Loucy (cell line): ENCODE measurements at regions not wholly inside any gene's neighbourhood (a gene's known extent, or its start where the extent isn't known, plus 50 kb on each side); places are given as distances from the start of the nearest gene placed in this dataset.

ENCODE experiments used
- H2AFZ ChIP-seq: fragments of 200-600 bp; sonication (generic); 2 replicates; pipeline ENCODE4 v1.6.0; 2016; ENCODE audit warnings: antibody characterized with exemption, mild to moderate bottlenecking, low read length, moderate library complexity
- H3F3A ChIP-seq: fragments of 200-600 bp; 2 replicates; pipeline ENCODE4 v1.6.0; 2016; ENCODE audit warnings: antibody characterized with exemption, low read depth, mild to moderate bottlenecking
- H3K27me3 ChIP-seq: fragments of 200-600 bp; sonication (generic); 2 replicates; pipeline ENCODE4 v1.6.1; 2014; ENCODE audit warnings: low read length, mild to moderate bottlenecking; ENCODE audit not compliant: insufficient read depth, poor library complexity, severe bottlenecking
- H3K36me3 ChIP-seq: fragments of 200-600 bp; sonication (generic); 2 replicates; pipeline ENCODE4 v1.6.1; 2016; ENCODE audit warnings: low read length; ENCODE audit not compliant: insufficient read depth
- H3K4me1 ChIP-seq: fragments of 200-600 bp; sonication (generic); 2 replicates; pipeline ENCODE4 v1.5.1; 2014; ENCODE audit warnings: low read length, mild to moderate bottlenecking; ENCODE audit not compliant: insufficient read depth, poor library complexity, severe bottlenecking
- H3K4me2 ChIP-seq: fragments of 200-600 bp; sonication (generic); 2 replicates; pipeline ENCODE4 v1.6.0; 2014; ENCODE audit warnings: antibody characterized with exemption, low read length, low read depth, mild to moderate bottlenecking; ENCODE audit not compliant: poor library complexity, severe bottlenecking
- H3K4me3 ChIP-seq: fragments of 200-600 bp; sonication (generic); 2 replicates; pipeline ENCODE4 v1.5.1; 2014; ENCODE audit warnings: low read length, mild to moderate bottlenecking, mixed read lengths; ENCODE audit not compliant: poor library complexity, severe bottlenecking
- H3K79me2 ChIP-seq: fragments of 200-600 bp; sonication (generic); 2 replicates; pipeline ENCODE4 v1.6.1; 2014; ENCODE audit warnings: low read length; ENCODE audit not compliant: insufficient read depth
- H3K9ac ChIP-seq: fragments of 200-600 bp; sonication (generic); 2 replicates; pipeline ENCODE4 v1.6.0; 2014; ENCODE audit warnings: mild to moderate bottlenecking, low read depth, low read length, moderate library complexity; ENCODE audit not compliant: poor library complexity, severe bottlenecking
- H3K9me2 ChIP-seq: fragments of 200-600 bp; sonication (generic); replicated peaks from 2 replicates; pipeline ENCODE4 v1.6.1; 2016; ENCODE audit warnings: low read depth, low read length, mixed read lengths
- H3K9me3 ChIP-seq: fragments of 200-600 bp; sonication (generic); 2 replicates; pipeline ENCODE4 v1.6.1; 2014; ENCODE audit warnings: mild to moderate bottlenecking, antibody characterized with exemption, low read length, low read depth; ENCODE audit not compliant: insufficient read depth
- H4K20me1 ChIP-seq: fragments of 200-600 bp; sonication (generic); 2 replicates; pipeline ENCODE4 v1.6.0; 2014; ENCODE audit warnings: antibody characterized with exemption, low read length, mild to moderate bottlenecking; ENCODE audit not compliant: insufficient read depth, poor library complexity, severe bottlenecking
- EZH2phosphoT487 ChIP-seq: fragments of 200-600 bp; IDR thresholded peaks from 2 replicates; pipeline ENCODE4 v1.6.1; 2018; ENCODE audit warnings: antibody characterized with exemption, mild to moderate bottlenecking, moderate library complexity, borderline replicate concordance
- TF ChIP-seq, protein P1 (sequence below): fragments of 200-600 bp; sonication (generic); conservative IDR thresholded peaks from 2 replicates; pipeline ENCODE4 v1.5.1; 2014; ENCODE audit warnings: mild to moderate bottlenecking, antibody characterized with exemption, low read length

DNA sequence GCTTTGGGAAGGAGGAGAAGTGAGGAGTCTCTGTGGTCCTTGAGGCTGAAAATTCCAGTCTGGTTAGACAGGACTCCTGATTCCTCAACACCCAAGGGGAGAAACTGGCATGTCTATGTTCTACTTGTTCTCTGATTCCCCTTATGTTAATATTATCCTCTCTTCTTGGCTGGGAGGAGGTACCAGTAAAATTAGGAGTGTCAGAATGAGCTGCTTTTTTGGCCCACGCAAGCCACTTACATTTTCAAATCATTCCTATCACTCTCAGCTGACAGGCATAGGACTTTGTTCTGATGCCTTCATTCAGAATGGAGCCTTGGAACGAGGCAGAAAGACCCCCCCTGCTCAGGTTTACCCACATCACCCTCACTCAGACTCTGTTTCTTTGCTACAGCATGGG lies 1077.2 kb downstream of the BCL11B start:
- Histone ChIP-seq H3K36me3 (no peaks in the 10 kb centered on the region), H3K27me3 (no peaks in the 10 kb centered on the region), H3K4me3 (no peak overlapping the region), H3K4me1 (peaks cover 49% of the 10 kb centered on the region), H3K9me3 (no peaks in the 10 kb centered on the region), H3K9ac (no peak overlapping the region), H3K9me2 (no peaks in the 10 kb centered on the region), H3K4me2 (no peak overlapping the region), H3K79me2 (no peaks in the 10 kb centered on the region), H2AFZ (no peak overlapping the region), H4K20me1 (no peaks in the 10 kb centered on the region), H3F3A (no peaks in the 10 kb centered on the region)
- TF ChIP-seq EZH2phosphoT487 = no peak
- TF ChIP-seq, protein P1, sequence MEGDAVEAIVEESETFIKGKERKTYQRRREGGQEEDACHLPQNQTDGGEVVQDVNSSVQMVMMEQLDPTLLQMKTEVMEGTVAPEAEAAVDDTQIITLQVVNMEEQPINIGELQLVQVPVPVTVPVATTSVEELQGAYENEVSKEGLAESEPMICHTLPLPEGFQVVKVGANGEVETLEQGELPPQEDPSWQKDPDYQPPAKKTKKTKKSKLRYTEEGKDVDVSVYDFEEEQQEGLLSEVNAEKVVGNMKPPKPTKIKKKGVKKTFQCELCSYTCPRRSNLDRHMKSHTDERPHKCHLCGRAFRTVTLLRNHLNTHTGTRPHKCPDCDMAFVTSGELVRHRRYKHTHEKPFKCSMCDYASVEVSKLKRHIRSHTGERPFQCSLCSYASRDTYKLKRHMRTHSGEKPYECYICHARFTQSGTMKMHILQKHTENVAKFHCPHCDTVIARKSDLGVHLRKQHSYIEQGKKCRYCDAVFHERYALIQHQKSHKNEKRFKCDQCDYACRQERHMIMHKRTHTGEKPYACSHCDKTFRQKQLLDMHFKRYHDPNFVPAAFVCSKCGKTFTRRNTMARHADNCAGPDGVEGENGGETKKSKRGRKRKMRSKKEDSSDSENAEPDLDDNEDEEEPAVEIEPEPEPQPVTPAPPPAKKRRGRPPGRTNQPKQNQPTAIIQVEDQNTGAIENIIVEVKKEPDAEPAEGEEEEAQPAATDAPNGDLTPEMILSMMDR = no peak

DNA sequence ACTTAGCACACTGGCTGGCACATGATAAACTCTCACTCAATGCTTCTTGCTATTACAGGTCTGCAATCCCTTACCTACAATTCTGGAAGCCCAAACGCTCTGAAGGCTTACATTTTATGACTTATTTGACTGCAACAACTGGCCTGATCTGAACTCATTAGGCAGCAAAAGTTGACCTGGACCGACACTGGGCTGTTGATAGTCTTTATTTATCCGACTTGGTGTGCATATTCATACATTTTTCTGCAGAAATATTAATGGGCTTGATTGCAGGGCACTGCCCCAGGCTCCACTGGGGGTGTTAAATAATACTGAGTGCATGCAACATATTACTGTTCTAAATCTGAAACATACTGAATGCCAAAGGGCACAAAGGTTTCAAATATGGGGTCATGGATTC lies 1076.7 kb downstream of the BCL11B start:
- Histone ChIP-seq H3F3A (no peaks in the 10 kb centered on the region), H3K4me3 (no peak overlapping the region), H3K9me2 (no peaks in the 10 kb centered on the region), H3K36me3 (no peaks in the 10 kb centered on the region), H3K27me3 (no peaks in the 10 kb centered on the region), H3K9ac (no peak overlapping the region), H2AFZ (no peak overlapping the region), H3K79me2 (no peaks in the 10 kb centered on the region), H3K4me1 (peaks cover 50% of the 10 kb centered on the region), H4K20me1 (no peaks in the 10 kb centered on the region), H3K9me3 (no peaks in the 10 kb centered on the region), H3K4me2 (no peak overlapping the region)
- no peak for TF ChIP-seq EZH2phosphoT487
- TF ChIP-seq, protein P1 = no peak

DNA sequence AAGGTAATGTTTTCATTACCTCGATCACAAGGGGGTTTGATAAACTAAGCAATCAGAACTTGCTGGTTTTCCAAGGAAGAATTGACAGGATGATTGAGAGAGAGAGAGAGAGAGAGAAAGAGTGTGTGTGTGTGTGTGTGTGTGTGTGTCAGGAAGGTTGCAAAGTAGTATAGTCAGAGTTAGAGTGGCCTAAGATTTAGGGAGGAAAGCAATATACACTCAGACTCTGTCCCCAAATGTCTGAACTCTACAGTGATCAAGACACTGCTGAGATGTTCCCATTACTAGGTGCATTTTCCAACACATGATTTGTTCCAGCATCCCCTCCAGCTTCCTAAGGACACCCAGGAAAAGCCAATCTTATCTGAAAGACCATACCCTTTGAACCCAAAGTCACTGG lies 1074.1 kb downstream of the BCL11B start:
- Histone ChIP-seq H3K4me1 (peaks cover 61% of the 10 kb centered on the region), H3K36me3 (no peaks in the 10 kb centered on the region), H3K9me3 (no peaks in the 10 kb centered on the region), H3K9ac (peak overlapping the region; percentile 48), H3K27me3 (no peaks in the 10 kb centered on the region), H3K9me2 (no peaks in the 10 kb centered on the region), H2AFZ (no peak overlapping the region), H3F3A (no peaks in the 10 kb centered on the region), H3K79me2 (no peaks in the 10 kb centered on the region), H4K20me1 (no peaks in the 10 kb centered on the region), H3K4me3 (peak overlapping the region; percentile 37), H3K4me2 (peak overlapping the region; percentile 68)
- no peak for TF ChIP-seq EZH2phosphoT487
- TF ChIP-seq, protein P1 = no peak
